ENCODE measurements at regions not wholly inside any gene's neighbourhood (a gene's known extent, or its start where the extent isn't known, plus 50 kb on each side); places are given as distances from the start of the nearest gene placed in this dataset.

DNA sequence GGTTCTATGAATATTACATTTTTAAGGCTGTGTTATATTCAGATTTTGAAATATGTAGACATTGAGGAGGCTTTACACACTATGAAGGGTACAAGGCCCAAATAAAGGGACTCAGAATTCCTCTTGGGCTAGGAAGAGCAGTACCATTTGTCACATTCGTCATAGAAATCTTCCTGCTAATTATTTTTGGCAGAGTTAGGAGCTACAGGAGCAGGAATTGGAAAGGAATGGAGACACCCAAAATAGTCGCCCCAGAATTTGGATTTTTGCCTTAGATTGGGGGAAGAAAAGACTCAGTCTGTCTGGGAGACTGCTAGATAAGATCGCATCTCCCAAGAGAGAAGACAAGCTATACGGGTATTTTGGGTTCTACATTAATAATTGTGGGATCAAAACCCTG is 176.4 kb upstream of the DACH1 start:
- intact Hi-C loops (cut with micrococcal nuclease; ENCODE audit: unreplicated experiment), result no loop called here
- no peak for DNase-seq (ENCODE audit: low spot score)
- no peaks in the 10 kb centered on the region for H3K79me2 ChIP-seq (ENCODE audit: insufficient read depth, low read length)
- WGBS (ENCODE audit: low lambda C conversion rate), result 1% methylated on average over 4 of the region's 4 CpGs
- H3K27ac ChIP-seq (ENCODE audit: extremely low read length, insufficient read depth, low read length), result no peak overlapping the region
- TF ChIP-seq SP2 (CRISPR knock-in tag; IDR thresholded peaks at IDR 0.05) (no peak), CREB1 (IDR thresholded peaks at IDR 0.05) (0 out of 2 replicates have a peak, but pooled peaks have one; percentile 1), CREB1 (CRISPR knock-in tag; IDR thresholded peaks at IDR 0.05) (no peak)
- no peaks in the 10 kb centered on the region for H3K27me3 ChIP-seq (ENCODE audit: control insufficient read depth in 1 of 2, insufficient read depth in 2 of 2, low read length in 2 of 2)
- no peak for ATAC-seq
- ChIA-PET POLR2A (no interaction called here), CTCF (ENCODE audit: low intra/inter-chr PET ratio, low total read pairs) (no interaction called here)
- H3K36me3 ChIP-seq (replicated peaks in 1 of 2; ENCODE audit: control insufficient read depth in 1 of 2, insufficient read depth in 2 of 2, low read length in 2 of 2), result no peaks in the 10 kb centered on the region
- H4K20me1 ChIP-seq (ENCODE audit: insufficient read depth, low read length), result no peaks in the 10 kb centered on the region
- H2AFZ ChIP-seq (ENCODE audit: low read length), result no peak overlapping the region
- no peak overlapping the region for H3K4me2 ChIP-seq (ENCODE audit: low read depth, low read length)
- no peak overlapping the region for H3K4me3 ChIP-seq (replicated peaks in 1 of 3; ENCODE audit: insufficient read depth in 1 of 3, low read depth in 2 of 3, low read length in 3 of 3)
- in situ Hi-C loops (cut with HindIII; ENCODE audit: extremely low pct_ligation_motif_present, low pct_unique_long_range_greater_than_20kb), result no loop called here
- BruUV-seq (replicated peaks), result no TSS peak
- H3K4me1 ChIP-seq (ENCODE audit: insufficient read depth, low read length), result no peaks in the 10 kb centered on the region
- no peak for FAIRE-seq
- H3K9ac ChIP-seq (ENCODE audit: insufficient read depth, low read depth, low read length), result no peak overlapping the region
- H3K9me3 ChIP-seq (ENCODE audit: low read length), result no peaks in the 10 kb centered on the region

DNA sequence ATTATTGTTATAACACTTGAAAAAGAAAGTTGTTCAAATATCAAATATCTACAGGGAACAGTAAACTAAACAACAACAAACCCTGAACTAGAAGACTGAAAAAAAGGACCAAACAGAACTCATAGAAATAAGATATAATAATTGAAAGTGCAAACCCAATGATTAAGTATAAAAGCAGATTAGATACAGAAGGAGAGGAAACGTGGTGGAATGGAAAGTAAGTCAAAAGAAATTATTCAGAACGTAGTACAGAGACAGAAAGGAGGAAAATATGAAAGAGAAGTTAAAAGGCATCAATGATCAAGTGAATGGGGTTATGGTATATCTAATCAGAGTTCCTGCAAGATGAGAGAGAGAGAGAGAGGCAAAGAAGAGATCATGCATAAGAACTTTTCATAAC is 174.2 kb upstream of the DACH1 start:
- POLR2A ChIA-PET, result no interaction called here

More for the DNA sequence above, 174.2 kb upstream of the DACH1 start:
- CTCF ChIA-PET (ENCODE audit: low intra/inter-chr PET ratio, low total read pairs), result no interaction called here
- Histone ChIP-seq H3K4me1 (ENCODE audit: insufficient read depth, low read length) (no peaks in the 10 kb centered on the region), H3K27me3 (ENCODE audit: control insufficient read depth in 1 of 2, insufficient read depth in 2 of 2, low read length in 2 of 2) (no peaks in the 10 kb centered on the region), H3K4me3 (replicated peaks in 1 of 3; ENCODE audit: insufficient read depth in 1 of 3, low read depth in 2 of 3, low read length in 3 of 3) (no peak overlapping the region), H4K20me1 (ENCODE audit: insufficient read depth, low read length) (no peaks in the 10 kb centered on the region), H3K9ac (ENCODE audit: insufficient read depth, low read depth, low read length) (no peak overlapping the region), H3K79me2 (ENCODE audit: insufficient read depth, low read length) (no peaks in the 10 kb centered on the region), H3K36me3 (replicated peaks in 1 of 2; ENCODE audit: control insufficient read depth in 1 of 2, insufficient read depth in 2 of 2, low read length in 2 of 2) (no peaks in the 10 kb centered on the region), H2AFZ (ENCODE audit: low read length) (no peak overlapping the region), H3K9me3 (ENCODE audit: low read length) (no peaks in the 10 kb centered on the region), H3K4me2 (ENCODE audit: low read depth, low read length) (no peak overlapping the region), H3K27ac (ENCODE audit: extremely low read length, insufficient read depth, low read length) (no peak overlapping the region)
- ATAC-seq, result no peak
- BruUV-seq (replicated peaks), result no TSS peak
- in situ Hi-C loops (cut with HindIII; ENCODE audit: extremely low pct_ligation_motif_present, low pct_unique_long_range_greater_than_20kb), result no loop called here
- WGBS (ENCODE audit: low lambda C conversion rate), result 0% methylated on average over 2 of the region's 2 CpGs
- no peak for DNase-seq (ENCODE audit: low spot score)
- TF ChIP-seq, protein P1, sequence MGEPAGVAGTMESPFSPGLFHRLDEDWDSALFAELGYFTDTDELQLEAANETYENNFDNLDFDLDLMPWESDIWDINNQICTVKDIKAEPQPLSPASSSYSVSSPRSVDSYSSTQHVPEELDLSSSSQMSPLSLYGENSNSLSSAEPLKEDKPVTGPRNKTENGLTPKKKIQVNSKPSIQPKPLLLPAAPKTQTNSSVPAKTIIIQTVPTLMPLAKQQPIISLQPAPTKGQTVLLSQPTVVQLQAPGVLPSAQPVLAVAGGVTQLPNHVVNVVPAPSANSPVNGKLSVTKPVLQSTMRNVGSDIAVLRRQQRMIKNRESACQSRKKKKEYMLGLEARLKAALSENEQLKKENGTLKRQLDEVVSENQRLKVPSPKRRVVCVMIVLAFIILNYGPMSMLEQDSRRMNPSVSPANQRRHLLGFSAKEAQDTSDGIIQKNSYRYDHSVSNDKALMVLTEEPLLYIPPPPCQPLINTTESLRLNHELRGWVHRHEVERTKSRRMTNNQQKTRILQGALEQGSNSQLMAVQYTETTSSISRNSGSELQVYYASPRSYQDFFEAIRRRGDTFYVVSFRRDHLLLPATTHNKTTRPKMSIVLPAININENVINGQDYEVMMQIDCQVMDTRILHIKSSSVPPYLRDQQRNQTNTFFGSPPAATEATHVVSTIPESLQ (CRISPR knock-in tag; conservative IDR thresholded peaks at IDR 0.05), result no peak
- TF ChIP-seq PHF8 (CRISPR knock-in tag; IDR thresholded peaks at IDR 0.05), result no peak
- no peak for TF ChIP-seq SKI (IDR thresholded peaks at IDR 0.05; ENCODE audit: partially characterized antibody)
- no peak for TF ChIP-seq RBAK (CRISPR knock-in tag; IDR thresholded peaks at IDR 0.05)
- no peak for TF ChIP-seq ZNF746 (CRISPR knock-in tag; IDR thresholded peaks at IDR 0.05)
- no peak for TF ChIP-seq ZNF260 (CRISPR knock-in tag; IDR thresholded peaks at IDR 0.05; ENCODE audit: borderline replicate concordance, low read depth)
- TF ChIP-seq ZNF207 (IDR thresholded peaks at IDR 0.05; ENCODE audit: borderline replicate concordance), result no peak
- no peak for TF ChIP-seq ZNF710 (CRISPR knock-in tag; IDR thresholded peaks at IDR 0.05; ENCODE audit: borderline replicate concordance)
- no peak for TF ChIP-seq NFKB2 (CRISPR knock-in tag; IDR thresholded peaks at IDR 0.05; ENCODE audit: borderline replicate concordance)
- TF ChIP-seq ZSCAN21 (CRISPR knock-in tag; IDR thresholded peaks at IDR 0.05; ENCODE audit: borderline replicate concordance), result no peak
- no peak for TF ChIP-seq ZNF839 (CRISPR knock-in tag; IDR thresholded peaks at IDR 0.05; ENCODE audit: borderline replicate concordance)
- TF ChIP-seq DMAP1 (CRISPR knock-in tag; IDR thresholded peaks at IDR 0.05), result no peak
- FAIRE-seq, result no peak
- intact Hi-C loops (cut with micrococcal nuclease; ENCODE audit: unreplicated experiment), result no loop called here
